ENCODE measurements at regions not wholly inside any gene's neighbourhood (a gene's known extent, or its start where the extent isn't known, plus 50 kb on each side); places are given as distances from the start of the nearest gene placed in this dataset.

DNA sequence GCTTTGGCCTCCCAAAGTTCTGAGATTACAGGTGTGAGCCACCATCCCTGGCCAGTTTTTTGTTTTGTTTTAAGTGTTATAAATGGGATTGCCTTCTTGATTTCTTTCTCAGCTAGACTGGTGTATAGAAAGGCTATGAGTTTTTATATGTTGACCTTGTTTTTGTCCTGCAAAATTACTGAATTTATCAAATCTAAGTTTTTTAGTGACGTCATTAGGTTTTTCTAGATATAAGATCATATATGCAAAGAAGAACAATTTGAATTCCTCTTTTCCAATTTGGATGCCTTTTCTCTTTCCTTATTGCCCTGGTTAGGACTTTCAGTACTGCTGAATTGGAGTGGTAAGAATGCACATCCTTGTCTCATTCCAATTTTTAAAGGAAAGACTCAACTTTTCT, 81.3 kb upstream of the MOCS1 start:
- Histone ChIP-seq H3K79me1 (ENCODE audit: low read depth in 1 of 2, low read length in 2 of 2) (no peaks in the 10 kb centered on the region), H3K27ac (ENCODE audit: insufficient read depth, low read length) (no peak overlapping the region), H3K56ac (ENCODE audit: extremely low read depth, insufficient read depth, low read length) (no peak overlapping the region), H2BK20ac (ENCODE audit: low read depth, low read length) (no peak overlapping the region), H2AK5ac (ENCODE audit: low read depth, low read length) (no peak overlapping the region), H2BK15ac (ENCODE audit: low read depth, low read length) (no peak overlapping the region), H2AFZ (replicated peaks; ENCODE audit: low read length, poor library complexity) (no peak overlapping the region), H3K4me1 (ENCODE audit: control insufficient read depth, insufficient read depth, low read length) (no peaks in the 10 kb centered on the region), H4K5ac (ENCODE audit: low read depth, low read length) (no peak overlapping the region), H3K9me1 (ENCODE audit: insufficient read depth, low read length) (no peaks in the 10 kb centered on the region), H4K20me1 (ENCODE audit: insufficient read depth, low read length) (no peaks in the 10 kb centered on the region), H3K36me3 (ENCODE audit: control insufficient read depth, insufficient read depth, low read length) (no peaks in the 10 kb centered on the region), H3K9me3 (ENCODE audit: control insufficient read depth, insufficient read depth, low read length) (no peaks in the 10 kb centered on the region), H3K23ac (ENCODE audit: low read depth, low read length) (no peak overlapping the region), H4K91ac (ENCODE audit: insufficient read depth, low read depth, low read length) (no peak overlapping the region), H3K4me2 (ENCODE audit: low read depth, low read length) (no peak overlapping the region), H3K4ac (ENCODE audit: low read depth, low read length) (no peak overlapping the region), H3K14ac (replicated peaks; ENCODE audit: low read depth, low read length) (no peak overlapping the region), H3K4me3 (ENCODE audit: insufficient read depth, low read depth, low read length) (no peak overlapping the region), H2BK120ac (ENCODE audit: low read depth, low read length) (no peak overlapping the region), H2BK5ac (ENCODE audit: low read depth, low read length, poor library complexity, severe bottlenecking) (no peak overlapping the region), H3K18ac (ENCODE audit: low read depth, low read length) (no peak overlapping the region), H4K8ac (ENCODE audit: low read depth in 2 of 2, low read length in 2 of 2) (no peak overlapping the region), H3K9ac (ENCODE audit: low read depth, low read length) (no peak overlapping the region), H2AK9ac (replicated peaks; ENCODE audit: low read depth, low read length, poor library complexity) (no peak overlapping the region), H3K27me3 (ENCODE audit: control insufficient read depth, insufficient read depth, low read length) (no peaks in the 10 kb centered on the region)
- CTCF ChIA-PET: no interaction called here
- in situ Hi-C loops (cut with MboI; ENCODE audit: low sequenced_read_pairs) (no loop called here), intact Hi-C loops (cut with micrococcal nuclease) (no loop called here), dilution Hi-C loops (cut with HindIII; ENCODE audit: low sequenced_read_pairs, unreplicated experiment) (no loop called here)
- no CpG with 5 or more reads among the region's 1 CpG for WGBS, 2 experiments (ENCODE audit: extremely low coverage in 2 of 2, insufficient read length in 1 of 2)
- TF ChIP-seq, protein P1, sequence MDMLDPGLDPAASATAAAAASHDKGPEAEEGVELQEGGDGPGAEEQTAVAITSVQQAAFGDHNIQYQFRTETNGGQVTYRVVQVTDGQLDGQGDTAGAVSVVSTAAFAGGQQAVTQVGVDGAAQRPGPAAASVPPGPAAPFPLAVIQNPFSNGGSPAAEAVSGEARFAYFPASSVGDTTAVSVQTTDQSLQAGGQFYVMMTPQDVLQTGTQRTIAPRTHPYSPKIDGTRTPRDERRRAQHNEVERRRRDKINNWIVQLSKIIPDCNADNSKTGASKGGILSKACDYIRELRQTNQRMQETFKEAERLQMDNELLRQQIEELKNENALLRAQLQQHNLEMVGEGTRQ (IDR thresholded peaks at IDR 0.05; ENCODE audit: low read depth, low read length): no peak
- TF ChIP-seq MAZ (IDR thresholded peaks at IDR 0.05; ENCODE audit: borderline replicate concordance, low read depth, low read length): no peak
- TF ChIP-seq RAD21 (IDR thresholded peaks at IDR 0.05; ENCODE audit: low read length): no peak
- TF ChIP-seq POLR2A (IDR thresholded peaks at IDR 0.05; ENCODE audit: low read depth, low read length): no peak
- no peak for TF ChIP-seq MAFK (IDR thresholded peaks at IDR 0.05; ENCODE audit: low read depth, low read length)
- TF ChIP-seq RFX5 (IDR thresholded peaks at IDR 0.05; ENCODE audit: low read depth, low read length): no peak
- TF ChIP-seq FOS (IDR thresholded peaks at IDR 0.05; ENCODE audit: low read depth, low read length): no peak
- TF ChIP-seq, protein P2, sequence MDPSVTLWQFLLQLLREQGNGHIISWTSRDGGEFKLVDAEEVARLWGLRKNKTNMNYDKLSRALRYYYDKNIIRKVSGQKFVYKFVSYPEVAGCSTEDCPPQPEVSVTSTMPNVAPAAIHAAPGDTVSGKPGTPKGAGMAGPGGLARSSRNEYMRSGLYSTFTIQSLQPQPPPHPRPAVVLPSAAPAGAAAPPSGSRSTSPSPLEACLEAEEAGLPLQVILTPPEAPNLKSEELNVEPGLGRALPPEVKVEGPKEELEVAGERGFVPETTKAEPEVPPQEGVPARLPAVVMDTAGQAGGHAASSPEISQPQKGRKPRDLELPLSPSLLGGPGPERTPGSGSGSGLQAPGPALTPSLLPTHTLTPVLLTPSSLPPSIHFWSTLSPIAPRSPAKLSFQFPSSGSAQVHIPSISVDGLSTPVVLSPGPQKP (IDR thresholded peaks at IDR 0.05; ENCODE audit: borderline replicate concordance, low read depth, low read length): no peak
- TF ChIP-seq BHLHE40 (IDR thresholded peaks at IDR 0.05; ENCODE audit: low read depth, low read length): no peak
- TF ChIP-seq, protein P3, sequence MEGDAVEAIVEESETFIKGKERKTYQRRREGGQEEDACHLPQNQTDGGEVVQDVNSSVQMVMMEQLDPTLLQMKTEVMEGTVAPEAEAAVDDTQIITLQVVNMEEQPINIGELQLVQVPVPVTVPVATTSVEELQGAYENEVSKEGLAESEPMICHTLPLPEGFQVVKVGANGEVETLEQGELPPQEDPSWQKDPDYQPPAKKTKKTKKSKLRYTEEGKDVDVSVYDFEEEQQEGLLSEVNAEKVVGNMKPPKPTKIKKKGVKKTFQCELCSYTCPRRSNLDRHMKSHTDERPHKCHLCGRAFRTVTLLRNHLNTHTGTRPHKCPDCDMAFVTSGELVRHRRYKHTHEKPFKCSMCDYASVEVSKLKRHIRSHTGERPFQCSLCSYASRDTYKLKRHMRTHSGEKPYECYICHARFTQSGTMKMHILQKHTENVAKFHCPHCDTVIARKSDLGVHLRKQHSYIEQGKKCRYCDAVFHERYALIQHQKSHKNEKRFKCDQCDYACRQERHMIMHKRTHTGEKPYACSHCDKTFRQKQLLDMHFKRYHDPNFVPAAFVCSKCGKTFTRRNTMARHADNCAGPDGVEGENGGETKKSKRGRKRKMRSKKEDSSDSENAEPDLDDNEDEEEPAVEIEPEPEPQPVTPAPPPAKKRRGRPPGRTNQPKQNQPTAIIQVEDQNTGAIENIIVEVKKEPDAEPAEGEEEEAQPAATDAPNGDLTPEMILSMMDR (conservative IDR thresholded peaks at IDR 0.05; ENCODE audit: low read depth, low read length): no peak
- TF ChIP-seq CEBPB (IDR thresholded peaks at IDR 0.05; ENCODE audit: low read depth, low read length): no peak
- no peak for TF ChIP-seq MXI1 (IDR thresholded peaks at IDR 0.05; ENCODE audit: borderline replicate concordance, low read depth, low read length)
- no peak for TF ChIP-seq SMC3 (IDR thresholded peaks at IDR 0.05; ENCODE audit: low read depth, low read length)
- no peak for TF ChIP-seq RCOR1 (IDR thresholded peaks at IDR 0.05; ENCODE audit: insufficient replicate concordance, low read length)
- TF ChIP-seq CHD1 (IDR thresholded peaks at IDR 0.05; ENCODE audit: low read depth, low read length): no peak
- no peak for TF ChIP-seq NFE2L2 (IDR thresholded peaks at IDR 0.05; ENCODE audit: low read depth, low read length)
- POLR2A ChIA-PET (ENCODE audit: unreplicated experiment): no interaction called here
- no peak for DNase-seq
- ATAC-seq (ENCODE audit: low read depth): no peak
- BruUV-seq (replicated peaks): no TSS peak

Data from IMR-90 (cell line).